RWPE2 (cell line): ENCODE measurements at regions not wholly inside any gene's neighbourhood (a gene's known extent, or its start where the extent isn't known, plus 50 kb on each side); places are given as distances from the start of the nearest gene placed in this dataset.

Source experiments
- ATAC-seq: fragments of 200-7000 bp; cut with Tn5 transposase; 3 replicates; pipeline ENCODE4 v1.9.1; 2021; ENCODE audit warnings: low read depth
- DNase-seq: peaks from one replicate; pipeline ENCODE4 v3.0.0-alpha.2; 2020; ENCODE audit warnings: low spot score
- H3K27ac ChIP-seq: fragments of 450-650 bp; 2 replicates; pipeline ENCODE4 v1.5.1; 2017; ENCODE audit warnings: mild to moderate bottlenecking; ENCODE audit not compliant: poor library complexity, severe bottlenecking
- H3K27me3 ChIP-seq: fragments of 250-450 bp; sonication (Bioruptor Pico); 2 replicates; pipeline ENCODE4 v1.5.1; 2021; ENCODE audit warnings: mild to moderate bottlenecking, moderate library complexity; ENCODE audit not compliant: insufficient read depth, poor library complexity, severe bottlenecking
- H3K36me3 ChIP-seq: fragments of 250-450 bp; sonication (Bioruptor Pico); 2 replicates; pipeline ENCODE4 v1.5.1; 2020; ENCODE audit warnings: low read depth, mild to moderate bottlenecking, moderate library complexity
- H3K4me1 ChIP-seq: fragments of 250-450 bp; sonication (Bioruptor Pico); 2 replicates; pipeline ENCODE4 v1.5.1; 2021; ENCODE audit warnings: mild to moderate bottlenecking, moderate library complexity; ENCODE audit not compliant: insufficient read depth, poor library complexity, severe bottlenecking
- H3K4me3 ChIP-seq: fragments of 250-450 bp; sonication (Bioruptor Pico); 2 replicates; pipeline ENCODE4 v1.5.1; 2021; ENCODE audit warnings: mild to moderate bottlenecking, moderate library complexity; ENCODE audit not compliant: severe bottlenecking
- H3K9me3 ChIP-seq: fragments of 250-450 bp; sonication (Bioruptor Pico); 2 replicates; pipeline ENCODE4 v1.5.1; 2021; ENCODE audit warnings: mild to moderate bottlenecking, moderate library complexity; ENCODE audit not compliant: severe bottlenecking
- CTCF ChIP-seq: fragments of 450-650 bp; IDR thresholded peaks from one replicate; pipeline ENCODE4 v1.5.1; 2017; ENCODE audit warnings: mild to moderate bottlenecking, moderate library complexity; ENCODE audit not compliant: poor library complexity, severe bottlenecking

DNA sequence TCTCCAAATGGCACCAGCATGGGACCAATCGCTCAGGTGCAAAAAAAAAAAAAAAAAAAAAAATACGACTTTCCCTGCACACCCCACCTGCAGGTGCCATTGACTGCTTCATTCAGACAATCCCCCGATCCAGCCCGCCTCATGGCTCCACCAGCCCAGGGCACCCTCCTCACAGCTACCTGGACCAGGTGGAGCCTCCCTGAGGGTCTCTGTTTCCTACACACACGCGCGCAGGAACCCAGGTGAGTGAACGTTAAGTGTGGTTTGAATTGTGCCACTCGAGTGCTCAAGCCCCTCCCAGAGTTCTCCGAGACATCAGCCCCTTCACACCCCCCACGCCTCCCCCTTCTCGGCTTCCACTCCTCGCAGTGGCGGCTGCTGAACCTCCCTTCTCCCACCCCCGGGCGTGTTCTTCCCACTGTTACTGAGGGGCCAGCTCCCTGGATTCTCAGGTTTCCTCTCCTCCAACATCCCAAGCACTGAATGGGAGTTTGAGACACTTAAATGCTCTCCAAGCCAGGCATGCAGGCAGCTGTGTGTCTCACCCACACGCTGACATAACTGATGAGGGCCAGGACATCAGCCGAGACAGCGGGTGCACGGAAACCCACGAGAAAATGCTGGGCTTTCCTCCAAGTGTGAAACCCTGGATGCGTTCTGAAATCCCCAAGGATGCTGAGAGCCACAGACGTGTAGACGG, 88.8 kb upstream of the SNTG2 start:
- H3K27ac ChIP-seq: no peak overlapping the region
- ATAC-seq: no peak
- no peak for DNase-seq
- no peaks in the 10 kb centered on the region for H3K36me3 ChIP-seq
- no peak for TF ChIP-seq CTCF
- H3K9me3 ChIP-seq: no peaks in the 10 kb centered on the region
- no peak overlapping the region for H3K4me3 ChIP-seq
- H3K4me1 ChIP-seq: no peaks in the 10 kb centered on the region
- no peaks in the 10 kb centered on the region for H3K27me3 ChIP-seq

DNA sequence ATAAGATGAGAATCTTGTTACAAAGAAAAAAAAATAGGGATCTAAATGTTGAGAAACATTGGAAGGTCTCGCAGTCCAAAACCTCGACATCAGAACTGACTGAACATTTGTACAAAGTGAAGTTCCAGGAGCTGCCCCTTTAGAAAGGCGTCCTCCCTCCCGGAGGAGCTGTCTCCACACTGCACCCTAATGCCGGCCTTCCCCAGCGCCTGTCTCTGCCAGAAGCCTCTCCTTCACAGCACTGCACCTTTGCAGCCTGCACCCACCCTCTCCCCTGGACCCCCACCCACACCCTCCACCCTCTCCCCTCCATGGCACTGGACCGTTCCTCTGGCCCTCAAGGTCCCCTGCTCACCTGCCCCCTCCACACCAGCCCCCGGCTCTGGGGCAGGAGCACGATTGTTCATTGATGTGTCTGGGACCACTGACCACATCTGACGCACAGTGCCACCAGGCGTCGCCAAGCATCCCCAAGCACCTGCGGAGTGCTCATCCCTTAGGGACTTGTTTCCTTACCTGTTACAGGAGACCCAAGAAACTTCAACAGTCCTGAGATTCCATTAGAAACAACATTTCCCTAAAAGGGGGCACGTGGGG, 90.3 kb upstream of the SNTG2 start:
- Histone ChIP-seq H3K4me3 (no peak overlapping the region), H3K27ac (no peak overlapping the region), H3K36me3 (no peaks in the 10 kb centered on the region), H3K4me1 (no peaks in the 10 kb centered on the region), H3K27me3 (no peaks in the 10 kb centered on the region), H3K9me3 (no peaks in the 10 kb centered on the region)
- DNase-seq (no peak), ATAC-seq (0 out of 3 replicates have a peak, but pooled peaks have one; percentile 23)
- no peak for TF ChIP-seq CTCF

- Histone ChIP-seq H3K27me3 (no peaks in the 10 kb centered on the region), H3K27ac (no peak overlapping the region), H3K4me1 (no peaks in the 10 kb centered on the region), H3K9me3 (no peaks in the 10 kb centered on the region), H3K36me3 (no peaks in the 10 kb centered on the region), H3K4me3 (no peak overlapping the region)
- ATAC-seq: no peak
- DNase-seq: no peak
- TF ChIP-seq CTCF: no peak
Measured at GRCh38 chr2:858646-859045, 92.0 kb upstream of the SNTG2 start.

DNA sequence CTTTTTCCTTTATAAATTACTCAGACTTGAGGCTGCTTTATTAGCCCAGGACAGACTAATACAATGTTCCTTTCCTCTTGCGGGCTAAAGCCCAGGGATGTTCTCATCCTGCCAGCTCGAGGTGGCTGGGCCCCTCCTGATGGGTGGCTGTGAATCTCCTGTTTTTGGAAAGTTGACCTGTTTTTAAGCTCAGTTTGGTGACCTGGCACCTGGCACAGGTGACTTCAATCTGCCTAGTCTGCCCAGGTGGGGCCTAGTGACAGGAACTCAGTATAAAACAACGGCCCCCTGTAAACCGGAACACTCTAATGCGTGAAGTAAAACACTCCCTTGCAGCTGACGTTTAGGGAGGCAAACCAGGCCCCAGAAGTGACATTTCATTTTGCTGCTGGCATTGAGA, 92.7 kb upstream of the SNTG2 start:
- no peaks in the 10 kb centered on the region for H3K36me3 ChIP-seq
- H3K27ac ChIP-seq: no peak overlapping the region
- H3K4me1 ChIP-seq: no peaks in the 10 kb centered on the region
- no peaks in the 10 kb centered on the region for H3K27me3 ChIP-seq
- H3K4me3 ChIP-seq: no peak overlapping the region
- DNase-seq (no peak), ATAC-seq (no peak)
- peaks cover 2% of the 10 kb centered on the region for H3K9me3 ChIP-seq
- no peak for TF ChIP-seq CTCF

DNA sequence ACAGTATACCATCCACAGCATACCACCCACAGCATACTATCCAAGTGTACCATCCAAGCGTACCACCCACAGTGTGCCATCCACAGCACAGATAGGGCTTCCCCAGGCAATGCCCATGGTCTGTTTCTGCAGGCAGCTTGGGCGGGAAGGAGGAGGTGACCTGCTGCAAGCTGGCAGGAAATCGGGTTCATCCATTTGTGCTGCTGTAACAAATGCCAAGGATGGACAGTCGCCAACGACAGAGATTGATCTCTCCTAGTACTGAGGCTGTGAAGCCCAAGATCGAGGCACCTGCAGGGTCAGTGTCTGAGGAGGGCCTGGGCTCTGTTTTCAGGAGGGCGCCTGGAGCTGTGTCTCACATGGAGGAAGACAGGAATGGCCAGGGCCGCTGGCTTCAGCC, 93.6 kb upstream of the SNTG2 start:
- H3K4me1 ChIP-seq: no peaks in the 10 kb centered on the region
- no peak overlapping the region for H3K4me3 ChIP-seq
- no peaks in the 10 kb centered on the region for H3K27me3 ChIP-seq
- no peak for ATAC-seq
- no peaks in the 10 kb centered on the region for H3K36me3 ChIP-seq
- H3K9me3 ChIP-seq: peaks cover 2% of the 10 kb centered on the region
- DNase-seq: no peak
- no peak overlapping the region for H3K27ac ChIP-seq
- TF ChIP-seq CTCF: no peak
